ENCODE measurements at regions not wholly inside any gene's neighbourhood (a gene's known extent, or its start where the extent isn't known, plus 50 kb on each side); places are given as distances from the start of the nearest gene placed in this dataset.

GRCh38 chr6:56850626-56851025 is 104.3 kb upstream of the BEND6 start:
- Mint-ChIP-seq H3K36me3 (ENCODE audit: low read depth) (no peaks in the 10 kb centered on the region), H3K27me3 (peaks cover 66% of the 10 kb centered on the region), H3K9me3 (no peaks in the 10 kb centered on the region), H3K4me3 (no peak overlapping the region), H3K27ac (no peak overlapping the region), H3K4me1 (ENCODE audit: low read depth) (peaks cover 18% of the 10 kb centered on the region)
- no peak for DNase-seq
- Histone ChIP-seq H3K27me3 (ENCODE audit: control insufficient read depth in 1 of 2, insufficient read depth in 2 of 2, low read length in 2 of 2) (peaks cover 20 to 33% of the 10 kb centered on the region in 2 experiments), H3K27ac (ENCODE audit: low read depth in 1 of 2, low read length in 2 of 2) (no peak overlapping the region), H3K36me3 (ENCODE audit: insufficient read depth, low read length) (no peaks in the 10 kb centered on the region), H3K9me3 (ENCODE audit: control insufficient read depth in 1 of 2, insufficient read depth in 1 of 2, low read length in 2 of 2) (no peaks in the 10 kb centered on the region), H3K4me1 (ENCODE audit: insufficient read depth, low read length) (peaks cover 13% of the 10 kb centered on the region), H3K4me3 (ENCODE audit: low read length) (no peak overlapping the region)
- CTCF ChIA-PET, result no interaction called here
- intact Hi-C loops (cut with DNase I, micrococcal nuclease), result loop anchor here (2.0 to 5.0 kb wide), 3 partner anchors 143 to 214 kb away; no protein-coding TSS in a partner anchor
- no peak for ATAC-seq (ENCODE audit: poor library complexity)
- TF ChIP-seq, protein P1, sequence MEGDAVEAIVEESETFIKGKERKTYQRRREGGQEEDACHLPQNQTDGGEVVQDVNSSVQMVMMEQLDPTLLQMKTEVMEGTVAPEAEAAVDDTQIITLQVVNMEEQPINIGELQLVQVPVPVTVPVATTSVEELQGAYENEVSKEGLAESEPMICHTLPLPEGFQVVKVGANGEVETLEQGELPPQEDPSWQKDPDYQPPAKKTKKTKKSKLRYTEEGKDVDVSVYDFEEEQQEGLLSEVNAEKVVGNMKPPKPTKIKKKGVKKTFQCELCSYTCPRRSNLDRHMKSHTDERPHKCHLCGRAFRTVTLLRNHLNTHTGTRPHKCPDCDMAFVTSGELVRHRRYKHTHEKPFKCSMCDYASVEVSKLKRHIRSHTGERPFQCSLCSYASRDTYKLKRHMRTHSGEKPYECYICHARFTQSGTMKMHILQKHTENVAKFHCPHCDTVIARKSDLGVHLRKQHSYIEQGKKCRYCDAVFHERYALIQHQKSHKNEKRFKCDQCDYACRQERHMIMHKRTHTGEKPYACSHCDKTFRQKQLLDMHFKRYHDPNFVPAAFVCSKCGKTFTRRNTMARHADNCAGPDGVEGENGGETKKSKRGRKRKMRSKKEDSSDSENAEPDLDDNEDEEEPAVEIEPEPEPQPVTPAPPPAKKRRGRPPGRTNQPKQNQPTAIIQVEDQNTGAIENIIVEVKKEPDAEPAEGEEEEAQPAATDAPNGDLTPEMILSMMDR (IDR thresholded peaks at IDR 0.05), result no peak
- POLR2A ChIA-PET, result no interaction called here

GRCh38 chr6:56849896-56850295 is 105.0 kb upstream of the BEND6 start:
- no peaks in the 10 kb centered on the region for H3K9me3 Mint-ChIP-seq
- intact Hi-C loops (cut with DNase I, micrococcal nuclease), result loop anchor here (2.0 to 5.0 kb wide), 3 partner anchors 143 to 213 kb away; no protein-coding TSS in a partner anchor
- TF ChIP-seq, protein P1 (IDR thresholded peaks at IDR 0.05), result no peak
- peaks cover 71% of the 10 kb centered on the region for H3K27me3 Mint-ChIP-seq
- H3K4me1 Mint-ChIP-seq (ENCODE audit: low read depth), result peaks cover 18% of the 10 kb centered on the region
- no peaks in the 10 kb centered on the region for H3K9me3 ChIP-seq (ENCODE audit: control insufficient read depth in 1 of 2, insufficient read depth in 1 of 2, low read length in 2 of 2)
- no peaks in the 10 kb centered on the region for H3K36me3 Mint-ChIP-seq (ENCODE audit: low read depth)
- H3K27me3 ChIP-seq (ENCODE audit: control insufficient read depth in 1 of 2, insufficient read depth in 2 of 2, low read length in 2 of 2), result peaks cover 20 to 39% of the 10 kb centered on the region in 2 experiments
- CTCF ChIA-PET, result no interaction called here
- no peak overlapping the region for H3K27ac ChIP-seq (ENCODE audit: low read depth in 1 of 2, low read length in 2 of 2)
- H3K36me3 ChIP-seq (ENCODE audit: insufficient read depth, low read length), result no peaks in the 10 kb centered on the region
- no peak for DNase-seq
- H3K4me3 Mint-ChIP-seq, result no peak overlapping the region
- peaks cover 13% of the 10 kb centered on the region for H3K4me1 ChIP-seq (ENCODE audit: insufficient read depth, low read length)
- ATAC-seq (ENCODE audit: poor library complexity), result no peak
- H3K27ac Mint-ChIP-seq, result no peak overlapping the region
- POLR2A ChIA-PET, result no interaction called here
- H3K4me3 ChIP-seq (ENCODE audit: low read length), result no peak overlapping the region

GRCh38 chr6:56848105-56848504 is 106.8 kb upstream of the BEND6 start:
- POLR2A ChIA-PET, result no interaction called here
- Histone ChIP-seq H3K4me3 (ENCODE audit: low read length) (no peak overlapping the region), H3K27ac (ENCODE audit: low read depth in 1 of 2, low read length in 2 of 2) (no peak overlapping the region), H3K4me1 (ENCODE audit: insufficient read depth, low read length) (peaks cover 16% of the 10 kb centered on the region), H3K36me3 (ENCODE audit: insufficient read depth, low read length) (no peaks in the 10 kb centered on the region), H3K27me3 (ENCODE audit: control insufficient read depth in 1 of 2, insufficient read depth in 2 of 2, low read length in 2 of 2) (peaks cover 24 to 44% of the 10 kb centered on the region in 2 experiments), H3K9me3 (ENCODE audit: control insufficient read depth in 1 of 2, insufficient read depth in 1 of 2, low read length in 2 of 2) (peaks cover 0 to 4% of the 10 kb centered on the region in 2 experiments)
- no peak overlapping the region for H3K4me3 Mint-ChIP-seq
- H3K27me3 Mint-ChIP-seq, result peaks cover 72% of the 10 kb centered on the region
- intact Hi-C loops (cut with DNase I, micrococcal nuclease), result no loop called here
- H3K36me3 Mint-ChIP-seq (ENCODE audit: low read depth), result no peaks in the 10 kb centered on the region
- TF ChIP-seq, protein P1 (IDR thresholded peaks at IDR 0.05), result no peak
- DNase-seq, result no peak
- H3K9me3 Mint-ChIP-seq, result no peaks in the 10 kb centered on the region
- H3K4me1 Mint-ChIP-seq (ENCODE audit: low read depth), result peaks cover 18% of the 10 kb centered on the region
- CTCF ChIA-PET, result no interaction called here
- no peak for ATAC-seq (ENCODE audit: poor library complexity)
- no peak overlapping the region for H3K27ac Mint-ChIP-seq
